HepG2 (cell line): ENCODE measurements at regions not wholly inside any gene's neighbourhood (a gene's known extent, or its start where the extent isn't known, plus 50 kb on each side); places are given as distances from the start of the nearest gene placed in this dataset.
"Not testable (repeated sequence)": the region's sequence is repeated elsewhere in the genome, so short reads cannot be mapped to it uniquely, and the experiment has no call there.

Experiments
- ATAC-seq: fragments of 200-7000 bp; cut with Tn5 transposase; 3 replicates; pipeline ENCODE4 v1.9.1; 2020; ENCODE audit warnings: mild to moderate bottlenecking, moderate library complexity
- BruUV-seq: library from RNA; stranded (reverse); fragments of 400-500 nt; replicated peaks from 2 replicates; lab custom pipeline; 2021; lab: Mats Ljungman, UMichigan
- CTCF ChIA-PET: fragments of 300-600 bp; formaldehyde crosslinking; extraction: SDS; loops from one replicate; lab custom pipeline; 2021; ENCODE audit warnings: low total read pairs, inconsistent platforms, low intra/inter-chr PET ratio; lab: Yijun Ruan, JAX
- POLR2A ChIA-PET: fragments of 350-600 bp; sonication (Branson Sonifier 250); formaldehyde crosslinking; loops from one replicate; lab custom pipeline; 2020; ENCODE audit warnings: antibody characterized with exemption, inconsistent platforms; lab: Yijun Ruan, JAX
- DNase-seq: peaks from one replicate; pipeline ENCODE4 v3.0.0-alpha.2; 2015; ENCODE audit warnings: low spot score
- FAIRE-seq: peaks from 3 replicates; lab custom pipeline; 2011; peaks lifted over from hg19 to GRCh38; lab: Jason Lieb, UNC
- H2AFZ ChIP-seq: one replicate; pipeline ENCODE4 v1.6.1; 2011; ENCODE audit warnings: low read length, inconsistent platforms
- H3K27ac ChIP-seq: fragments of 300-600 bp; 3 replicates; pipeline ENCODE4 v1.8.0; 2011; ENCODE audit warnings: mixed run types, mild to moderate bottlenecking, mixed read lengths, low read length, inconsistent platforms; ENCODE audit not compliant: insufficient read depth; ENCODE audit errors: extremely low read length
- H3K27me3 ChIP-seq, 2 experiments: fragments of 200-600 bp in 1 of 2; 2 replicates in 1 of 2; 3 replicates in 1 of 2; pipeline versions ENCODE4 v1.6.0 to v1.8.0; 2011; ENCODE audit warnings: low read length in 2 of 2, mild to moderate bottlenecking in 2 of 2, moderate library complexity in 2 of 2, inconsistent platforms in 1 of 2; ENCODE audit not compliant: insufficient read depth in 2 of 2, control insufficient read depth in 1 of 2
- H3K36me3 ChIP-seq, 2 experiments: fragments of 200-600 bp in 1 of 2; replicated peaks in 1 of 2; 2 replicates in 1 of 2; 3 replicates in 1 of 2; pipeline versions ENCODE4 v1.5.1 to v1.8.0; 2011; ENCODE audit warnings: low read length in 2 of 2, inconsistent platforms in 1 of 2; ENCODE audit not compliant: insufficient read depth in 2 of 2, control insufficient read depth in 1 of 2
- H3K4me1 ChIP-seq: 2 replicates; pipeline ENCODE4 v1.5.1; 2012; ENCODE audit warnings: low read length, inconsistent platforms; ENCODE audit not compliant: insufficient read depth
- H3K4me2 ChIP-seq: 2 replicates; pipeline ENCODE4 v1.6.0; 2011; ENCODE audit warnings: low read depth, low read length, inconsistent platforms
- H3K4me3 ChIP-seq, 3 experiments: fragments of 200-600 bp in 1 of 3; sonication (generic), shearing (Covaris generic) in 1 of 3; replicated peaks in 1 of 3; 2 replicates each; pipeline ENCODE4 v1.5.1; 2011 to 2016; ENCODE audit warnings: low read length in 3 of 3, inconsistent platforms in 2 of 3, low read depth in 2 of 3, mild to moderate bottlenecking in 2 of 3, control low read depth in 1 of 3, mixed read lengths in 1 of 3; ENCODE audit not compliant: insufficient read depth in 1 of 3
- H3K79me2 ChIP-seq: one replicate; pipeline ENCODE4 v1.6.1; 2011; ENCODE audit warnings: low read length, inconsistent platforms; ENCODE audit not compliant: insufficient read depth
- H3K9ac ChIP-seq: 2 replicates; pipeline ENCODE4 v1.6.0; 2011; ENCODE audit warnings: mild to moderate bottlenecking, low read depth, low read length, inconsistent platforms; ENCODE audit not compliant: insufficient read depth
- H3K9me3 ChIP-seq: 2 replicates; pipeline ENCODE4 v1.5.1; 2012; ENCODE audit warnings: mild to moderate bottlenecking, low read length
- H4K20me1 ChIP-seq: 2 replicates; pipeline ENCODE4 v1.6.0; 2011; ENCODE audit warnings: inconsistent platforms, mild to moderate bottlenecking, low read length, moderate library complexity; ENCODE audit not compliant: insufficient read depth
- AHR ChIP-seq: IDR thresholded peaks from 2 replicates; pipeline ENCODE4 v1.6.1; 2018; ENCODE audit warnings: missing genetic modification reagents, missing compliant biosample characterization
- FOSL2 ChIP-seq: sonication (generic); formaldehyde crosslinking; IDR thresholded peaks from 2 replicates; pipeline ENCODE4 v1.4.0; 2020; ENCODE audit warnings: missing genetic modification reagents
- MAFF ChIP-seq: IDR thresholded peaks from 2 replicates; pipeline ENCODE4 v1.6.1; 2011; ENCODE audit warnings: low read depth, low read length, improper control_type of control experiment
- MAFK ChIP-seq, 2 experiments: IDR thresholded peaks in 1 of 2; conservative IDR thresholded peaks in 1 of 2; 2 replicates each; pipeline ENCODE4 v1.6.1; 2011; ENCODE audit warnings: improper control_type of control experiment in 2 of 2, low read length in 2 of 2
- NR2C2 ChIP-seq: sonication (generic); formaldehyde crosslinking; IDR thresholded peaks from 2 replicates; pipeline ENCODE4 v1.4.0; 2020; ENCODE audit warnings: missing genetic modification reagents, mild to moderate bottlenecking, moderate library complexity, borderline replicate concordance
- POLR2G ChIP-seq: fragments of 200-400 bp; formaldehyde crosslinking; IDR thresholded peaks from 2 replicates; pipeline ENCODE4 v1.6.1; 2018; ENCODE audit warnings: mild to moderate bottlenecking, low read depth, low read length, moderate library complexity
- SMC3 ChIP-seq: IDR thresholded peaks from 2 replicates; pipeline ENCODE4 v1.6.1; 2011; ENCODE audit warnings: low read length, improper control_type of control experiment
- ZNF878 ChIP-seq: sonication (generic); formaldehyde crosslinking; IDR thresholded peaks from 2 replicates; pipeline ENCODE4 v1.8.1; 2023; ENCODE audit warnings: mild to moderate bottlenecking, missing genetic modification reagents, moderate library complexity
- WGBS: methylation state at CpG from one replicate; pipeline ENCODE4 v1.1.6; 2017; ENCODE audit warnings: low lambda C conversion rate; 5-methylcytosine and 5-hydroxymethylcytosine counted together
- in situ Hi-C: cut with HindIII; loops from 2 replicates; pipeline ENCODE4 v1.10.0; 2017; ENCODE audit warnings: low pct_unique_long_range_greater_than_20kb; ENCODE audit not compliant: extremely low pct_ligation_motif_present
- intact Hi-C: fragments of 100-400 bp; cut with micrococcal nuclease; formaldehyde crosslinking; loops from one replicate; pipeline ENCODE4 v1.10.0; 2022; ENCODE audit not compliant: unreplicated experiment
- TF ChIP-seq, protein P1 (sequence below): sonication (generic); formaldehyde crosslinking; IDR thresholded peaks from 2 replicates; pipeline ENCODE4 v1.5.1; 2020; ENCODE audit warnings: missing genetic modification reagents, mild to moderate bottlenecking, borderline replicate concordance
- TF ChIP-seq, protein P2 (sequence below): sonication (generic); formaldehyde crosslinking; IDR thresholded peaks from 2 replicates; pipeline ENCODE4 v1.4.0; 2020; ENCODE audit warnings: mild to moderate bottlenecking, missing genetic modification reagents

DNA sequence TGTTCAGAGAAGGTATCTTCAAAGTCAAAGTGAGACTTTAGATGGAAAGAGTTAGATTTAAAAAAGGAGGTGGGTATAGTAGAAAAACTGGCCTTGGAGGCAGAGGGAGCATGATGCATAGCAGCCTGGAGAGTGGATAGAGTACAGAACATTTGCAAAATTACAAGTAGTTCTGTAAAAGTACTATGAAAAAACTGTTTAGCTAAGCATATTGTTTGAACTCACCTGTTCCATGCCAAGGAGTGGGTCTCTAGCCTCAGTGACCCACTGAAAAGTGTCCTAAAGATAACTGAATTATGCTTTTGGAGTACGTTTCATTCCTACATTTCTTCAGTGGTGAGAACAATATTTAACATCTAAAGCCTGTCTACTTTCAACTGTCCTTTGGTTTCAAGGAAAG, 218.9 kb downstream of the NAP1L3 start:
- Histone ChIP-seq H3K4me1 (no peaks in the 10 kb centered on the region), H3K36me3 (no peaks in the 10 kb centered on the region), H3K4me2 (no peak overlapping the region), H2AFZ (no peak overlapping the region), H3K9ac (no peak overlapping the region), H3K4me3 (no peak overlapping the region), H3K79me2 (no peaks in the 10 kb centered on the region), H3K27ac (no peak overlapping the region), H3K27me3 (no peaks in the 10 kb centered on the region), H4K20me1 (no peaks in the 10 kb centered on the region), H3K9me3 (no peaks in the 10 kb centered on the region)
- intact Hi-C loops (no loop called here), in situ Hi-C loops (no loop called here)
- ChIA-PET CTCF (no interaction called here), POLR2A (no interaction called here)
- no TSS peak for BruUV-seq
- 0% methylated on average over 1 of the region's 1 CpG for WGBS
- ATAC-seq = no peak
- no peak for TF ChIP-seq NR2C2 (CRISPR knock-in tag)
- no peak for TF ChIP-seq AHR (CRISPR knock-in tag)
- TF ChIP-seq FOSL2 (CRISPR knock-in tag) = no peak
- no peak for TF ChIP-seq POLR2G
- peak in 1 of 2 experiments; percentile 73; a peak in 3 of 4 replicates for TF ChIP-seq MAFK (conservative IDR thresholded peaks at IDR 0.05 in 1 of 2, IDR thresholded peaks at IDR 0.05 in 1 of 2; ENCODE audit: low read length in 2 of 2)
- TF ChIP-seq, protein P1, sequence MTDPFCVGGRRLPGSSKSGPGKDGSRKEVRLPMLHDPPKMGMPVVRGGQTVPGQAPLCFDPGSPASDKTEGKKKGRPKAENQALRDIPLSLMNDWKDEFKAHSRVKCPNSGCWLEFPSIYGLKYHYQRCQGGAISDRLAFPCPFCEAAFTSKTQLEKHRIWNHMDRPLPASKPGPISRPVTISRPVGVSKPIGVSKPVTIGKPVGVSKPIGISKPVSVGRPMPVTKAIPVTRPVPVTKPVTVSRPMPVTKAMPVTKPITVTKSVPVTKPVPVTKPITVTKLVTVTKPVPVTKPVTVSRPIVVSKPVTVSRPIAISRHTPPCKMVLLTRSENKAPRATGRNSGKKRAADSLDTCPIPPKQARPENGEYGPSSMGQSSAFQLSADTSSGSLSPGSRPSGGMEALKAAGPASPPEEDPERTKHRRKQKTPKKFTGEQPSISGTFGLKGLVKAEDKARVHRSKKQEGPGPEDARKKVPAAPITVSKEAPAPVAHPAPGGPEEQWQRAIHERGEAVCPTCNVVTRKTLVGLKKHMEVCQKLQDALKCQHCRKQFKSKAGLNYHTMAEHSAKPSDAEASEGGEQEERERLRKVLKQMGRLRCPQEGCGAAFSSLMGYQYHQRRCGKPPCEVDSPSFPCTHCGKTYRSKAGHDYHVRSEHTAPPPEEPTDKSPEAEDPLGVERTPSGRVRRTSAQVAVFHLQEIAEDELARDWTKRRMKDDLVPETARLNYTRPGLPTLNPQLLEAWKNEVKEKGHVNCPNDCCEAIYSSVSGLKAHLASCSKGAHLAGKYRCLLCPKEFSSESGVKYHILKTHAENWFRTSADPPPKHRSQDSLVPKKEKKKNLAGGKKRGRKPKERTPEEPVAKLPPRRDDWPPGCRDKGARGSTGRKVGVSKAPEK (CRISPR knock-in tag) = no peak
- TF ChIP-seq MAFF = 0 out of 2 replicates have a peak, but pooled peaks have one; percentile 23
- no peak for TF ChIP-seq ZNF878
- no peak for TF ChIP-seq SMC3
- TF ChIP-seq, protein P2, sequence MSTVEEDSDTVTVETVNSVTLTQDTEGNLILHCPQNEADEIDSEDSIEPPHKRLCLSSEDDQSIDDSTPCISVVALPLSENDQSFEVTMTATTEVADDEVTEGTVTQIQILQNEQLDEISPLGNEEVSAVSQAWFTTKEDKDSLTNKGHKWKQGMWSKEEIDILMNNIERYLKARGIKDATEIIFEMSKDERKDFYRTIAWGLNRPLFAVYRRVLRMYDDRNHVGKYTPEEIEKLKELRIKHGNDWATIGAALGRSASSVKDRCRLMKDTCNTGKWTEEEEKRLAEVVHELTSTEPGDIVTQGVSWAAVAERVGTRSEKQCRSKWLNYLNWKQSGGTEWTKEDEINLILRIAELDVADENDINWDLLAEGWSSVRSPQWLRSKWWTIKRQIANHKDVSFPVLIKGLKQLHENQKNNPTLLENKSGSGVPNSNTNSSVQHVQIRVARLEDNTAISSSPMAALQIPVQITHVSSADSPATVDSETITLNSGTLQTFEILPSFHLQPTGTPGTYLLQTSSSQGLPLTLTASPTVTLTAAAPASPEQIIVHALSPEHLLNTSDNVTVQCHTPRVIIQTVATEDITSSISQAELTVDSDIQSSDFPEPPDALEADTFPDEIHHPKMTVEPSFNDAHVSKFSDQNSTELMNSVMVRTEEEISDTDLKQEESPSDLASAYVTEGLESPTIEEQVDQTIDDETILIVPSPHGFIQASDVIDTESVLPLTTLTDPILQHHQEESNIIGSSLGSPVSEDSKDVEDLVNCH (CRISPR knock-in tag) = no peak
- FAIRE-seq = no peak
- DNase-seq = no peak

GRCh38 chrX:93434721-93435120, 238.7 kb downstream of the NAP1L3 start:
- in situ Hi-C loops, POLR2A ChIA-PET, FAIRE-seq, H2AFZ ChIP-seq, H4K20me1 ChIP-seq, intact Hi-C loops, H3K4me1 ChIP-seq, DNase-seq, H3K4me3 ChIP-seq, H3K9me3 ChIP-seq, CTCF ChIA-PET, H3K27ac ChIP-seq, H3K4me2 ChIP-seq, H3K36me3 ChIP-seq, ATAC-seq, BruUV-seq, H3K79me2 ChIP-seq, H3K27me3 ChIP-seq, H3K9ac ChIP-seq: not testable (repeated sequence)
- 40% methylated on average over 1 of the region's 6 CpGs for WGBS
